H9 (cell line): ENCODE measurements at regions not wholly inside any gene's neighbourhood (a gene's known extent, or its start where the extent isn't known, plus 50 kb on each side); places are given as distances from the start of the nearest gene placed in this dataset.

Experiments used
- DNase-seq: peaks from one replicate; pipeline ENCODE4 v3.0.0-alpha.2; 2017
- H2AFZ ChIP-seq: one replicate; pipeline ENCODE4 v1.6.1; 2013; ENCODE audit warnings: mild to moderate bottlenecking, low read length, control low read depth, moderate library complexity
- H2AK5ac ChIP-seq: 2 replicates; pipeline ENCODE4 v1.6.1; 2013; ENCODE audit warnings: low read length, control low read depth, mixed read lengths; ENCODE audit not compliant: insufficient read length
- H2BK120ac ChIP-seq: one replicate; pipeline ENCODE4 v1.6.1; 2013; ENCODE audit warnings: low read depth, mild to moderate bottlenecking, low read length, control low read depth, inconsistent platforms; ENCODE audit not compliant: poor library complexity, severe bottlenecking
- H2BK12ac ChIP-seq: 2 replicates; pipeline ENCODE4 v1.6.1; 2013; ENCODE audit warnings: low read length, control low read depth, mixed read lengths, low read depth; ENCODE audit not compliant: insufficient read length
- H2BK15ac ChIP-seq: 2 replicates; pipeline ENCODE4 v1.6.1; 2013; ENCODE audit warnings: low read depth, low read length, control low read depth
- H2BK20ac ChIP-seq: one replicate; pipeline ENCODE4 v1.6.1; 2013; ENCODE audit warnings: low read depth, mild to moderate bottlenecking, low read length, control low read depth, inconsistent platforms; ENCODE audit not compliant: poor library complexity, severe bottlenecking
- H2BK5ac ChIP-seq: 2 replicates; pipeline ENCODE4 v1.6.1; 2013; ENCODE audit warnings: low read length, control low read depth, mixed read lengths; ENCODE audit not compliant: insufficient read length
- H3K14ac ChIP-seq: 2 replicates; pipeline ENCODE4 v1.6.1; 2013; ENCODE audit warnings: low read length, control low read depth; ENCODE audit not compliant: insufficient read depth
- H3K18ac ChIP-seq: 2 replicates; pipeline ENCODE4 v1.6.1; 2013; ENCODE audit warnings: low read depth, mild to moderate bottlenecking, mixed read lengths, low read length, control low read depth; ENCODE audit not compliant: insufficient read length
- H3K23ac ChIP-seq: 2 replicates; pipeline ENCODE4 v1.6.1; 2013; ENCODE audit warnings: low read length, control low read depth, mixed read lengths, low read depth; ENCODE audit not compliant: insufficient read length
- H3K23me2 ChIP-seq: 2 replicates; pipeline ENCODE4 v1.6.1; 2013; ENCODE audit warnings: low read depth, mild to moderate bottlenecking, mixed read lengths, low read length, control low read depth; ENCODE audit not compliant: insufficient read length, poor library complexity, severe bottlenecking
- H3K27ac ChIP-seq: 2 replicates; pipeline ENCODE4 v1.5.1; 2013; ENCODE audit warnings: low read length, control low read depth, mixed read lengths, low read depth; ENCODE audit not compliant: insufficient read length
- H3K27me3 ChIP-seq: 2 replicates; pipeline ENCODE4 v1.6.1; 2013; ENCODE audit warnings: low read length, control low read depth, inconsistent platforms; ENCODE audit not compliant: insufficient read depth
- H3K4ac ChIP-seq: 2 replicates; pipeline ENCODE4 v1.6.1; 2013; ENCODE audit warnings: low read depth, mild to moderate bottlenecking, control low read depth, inconsistent platforms, low read length, moderate library complexity
- H3K4me1 ChIP-seq: 2 replicates; pipeline ENCODE4 v1.6.1; 2013; ENCODE audit warnings: low read length, control low read depth, inconsistent platforms; ENCODE audit not compliant: insufficient read depth
- H3K4me2 ChIP-seq: 2 replicates; pipeline ENCODE4 v1.6.1; 2013; ENCODE audit warnings: low read length, control low read depth, mixed read lengths; ENCODE audit not compliant: insufficient read length, insufficient read depth
- H3K56ac ChIP-seq: 2 replicates; pipeline ENCODE4 v1.6.1; 2013; ENCODE audit warnings: low read depth, mild to moderate bottlenecking, mixed read lengths, low read length, control low read depth; ENCODE audit not compliant: insufficient read length
- H3K79me1 ChIP-seq: 2 replicates; pipeline ENCODE4 v1.6.1; 2013; ENCODE audit warnings: low read depth, mild to moderate bottlenecking, moderate library complexity, low read length, control low read depth, inconsistent platforms; ENCODE audit not compliant: insufficient read depth, poor library complexity, severe bottlenecking
- H3K79me2 ChIP-seq: 2 replicates; pipeline ENCODE4 v1.6.1; 2013; ENCODE audit warnings: low read length, control low read depth, inconsistent platforms; ENCODE audit not compliant: insufficient read depth
- H3K9ac ChIP-seq: 2 replicates; pipeline ENCODE4 v1.6.1; 2013; ENCODE audit warnings: low read length, control low read depth, mixed read lengths; ENCODE audit not compliant: insufficient read length; ENCODE audit errors: extremely low read depth
- H3K9me3 ChIP-seq: one replicate; pipeline ENCODE4 v1.6.1; 2013; ENCODE audit warnings: low read depth, low read length, inconsistent platforms; ENCODE audit not compliant: control insufficient read depth
- H3T11ph ChIP-seq: one replicate; pipeline ENCODE4 v1.6.1; 2013; ENCODE audit warnings: mild to moderate bottlenecking, low read length, control low read depth, inconsistent platforms
- H4K20me1 ChIP-seq: one replicate; pipeline ENCODE4 v1.6.1; 2013; ENCODE audit not compliant: control insufficient read depth, insufficient read length, insufficient read depth
- H4K5ac ChIP-seq: 2 replicates; pipeline ENCODE4 v1.6.1; 2013; ENCODE audit warnings: low read depth, mild to moderate bottlenecking, mixed read lengths, low read length, control low read depth; ENCODE audit not compliant: insufficient read length
- H4K8ac ChIP-seq: replicated peaks from 2 replicates; pipeline ENCODE4 v1.6.1; 2013; ENCODE audit warnings: low read length, control low read depth, mixed read lengths, low read depth; ENCODE audit not compliant: insufficient read length
- H4K91ac ChIP-seq: 2 replicates; pipeline ENCODE4 v1.6.1; 2013; ENCODE audit warnings: low read depth, mild to moderate bottlenecking, moderate library complexity, mixed read lengths, low read length, control low read depth; ENCODE audit not compliant: insufficient read length
- H3K27ac Mint-ChIP-seq, 3 experiments: 2 replicates in 2 of 3; 3 replicates in 1 of 3; pipeline ENCODE4 v1.8.0; 2020 to 2021; ENCODE audit warnings: mixed read lengths in 3 of 3, mild to moderate bottlenecking in 1 of 3, moderate library complexity in 1 of 3
- H3K27me3 Mint-ChIP-seq: 2 replicates; pipeline ENCODE4 v1.8.0; 2021; ENCODE audit warnings: low read depth, mild to moderate bottlenecking, moderate library complexity, mixed read lengths
- H3K36me3 Mint-ChIP-seq, 3 experiments: 2 replicates in 2 of 3; 3 replicates in 1 of 3; pipeline ENCODE4 v1.8.0; 2020 to 2021; ENCODE audit warnings: low read depth in 3 of 3, mixed read lengths in 3 of 3; ENCODE audit not compliant: insufficient read depth in 1 of 3
- H3K4me1 Mint-ChIP-seq, 2 experiments: 2 replicates each; pipeline ENCODE4 v1.8.0; 2020; ENCODE audit warnings: mixed read lengths in 2 of 2
- H3K4me3 Mint-ChIP-seq, 2 experiments: 2 replicates in 1 of 2; 3 replicates in 1 of 2; pipeline ENCODE4 v1.8.0; 2020 to 2021; ENCODE audit warnings: mild to moderate bottlenecking in 2 of 2, mixed read lengths in 2 of 2, moderate library complexity in 1 of 2
- H3K9me3 Mint-ChIP-seq, 2 experiments: 2 replicates in 1 of 2; 3 replicates in 1 of 2; pipeline ENCODE4 v1.8.0; 2020; ENCODE audit warnings: mild to moderate bottlenecking in 2 of 2, mixed read lengths in 2 of 2, moderate library complexity in 1 of 2
- CTCF ChIP-seq: fragments of 200-600 bp; sonication (generic); conservative IDR thresholded peaks from 3 replicates; pipeline ENCODE4 v1.8.0; 2021; ENCODE audit warnings: antibody characterized with exemption, mild to moderate bottlenecking
- WGBS: extraction: QIAGEN DNeasy Blood & Tissue Kit; methylation state at CpG from one replicate; pipeline ENCODE4 v1.1.7; 2013; ENCODE audit warnings: missing lambda C conversion rate, low lambda C conversion rate, mixed read lengths; ENCODE audit not compliant: insufficient read length; ENCODE audit errors: extremely low coverage; 5-methylcytosine and 5-hydroxymethylcytosine counted together

- no peak overlapping the region for H2BK5ac ChIP-seq
Observed at GRCh38 chr9:135282808-135283207, 195.3 kb downstream of the OLFM1 start.

More at GRCh38 chr9:135282808-135283207, 195.3 kb downstream of the OLFM1 start:
- no peak overlapping the region for H2AK5ac ChIP-seq
- H4K8ac ChIP-seq = no peak overlapping the region
- H3K4ac ChIP-seq = no peak overlapping the region
- no peak overlapping the region for H4K5ac ChIP-seq
- no peak overlapping the region for H3K27ac ChIP-seq
- Mint-ChIP-seq H3K27me3 (peaks cover 5% of the 10 kb centered on the region), H3K27ac (no peak overlapping the region), H3K4me1 (peaks cover 5 to 14% of the 10 kb centered on the region in 2 experiments), H3K36me3 (peaks cover 0 to 7% (median 2%) of the 10 kb centered on the region in 3 experiments; a peak in 3 of 7 replicates), H3K4me3 (no peak overlapping the region), H3K9me3 (peaks cover 6 to 14% of the 10 kb centered on the region in 2 experiments; a peak in 3 of 5 replicates)
- no peaks in the 10 kb centered on the region for H3K9me3 ChIP-seq
- H3K9ac ChIP-seq = no peak overlapping the region
- H4K91ac ChIP-seq = no peak overlapping the region
- no CpG with 5 or more reads among the region's 4 CpGs for WGBS
- H3K79me1 ChIP-seq = no peaks in the 10 kb centered on the region
- H3K23me2 ChIP-seq = no peaks in the 10 kb centered on the region
- H3K4me2 ChIP-seq = no peak overlapping the region
- H3K23ac ChIP-seq = no peak overlapping the region
- no peaks in the 10 kb centered on the region for H3K79me2 ChIP-seq
- H3K18ac ChIP-seq = no peak overlapping the region
- no peak overlapping the region for H2AFZ ChIP-seq
- H2BK20ac ChIP-seq = no peak overlapping the region
- H2BK120ac ChIP-seq = no peak overlapping the region
- H3K4me1 ChIP-seq = no peaks in the 10 kb centered on the region
- no peak for TF ChIP-seq CTCF
- H3K27me3 ChIP-seq = no peaks in the 10 kb centered on the region
- DNase-seq = no peak
- no peak overlapping the region for H3K14ac ChIP-seq
- H2BK15ac ChIP-seq = no peak overlapping the region
- H2BK12ac ChIP-seq = no peak overlapping the region
- no peak overlapping the region for H3K56ac ChIP-seq
- H3T11ph ChIP-seq = no peak overlapping the region
- H4K20me1 ChIP-seq = no peaks in the 10 kb centered on the region
